ENCODE measurements at regions not wholly inside any gene's neighbourhood (a gene's known extent, or its start where the extent isn't known, plus 50 kb on each side); places are given as distances from the start of the nearest gene placed in this dataset.
A peak's percentile ranks its signal among the peaks of the same experiment; 100 is the strongest.
"Not testable (repeated sequence)": the region's sequence is repeated elsewhere in the genome, so short reads cannot be mapped to it uniquely, and the experiment has no call there.

DNA sequence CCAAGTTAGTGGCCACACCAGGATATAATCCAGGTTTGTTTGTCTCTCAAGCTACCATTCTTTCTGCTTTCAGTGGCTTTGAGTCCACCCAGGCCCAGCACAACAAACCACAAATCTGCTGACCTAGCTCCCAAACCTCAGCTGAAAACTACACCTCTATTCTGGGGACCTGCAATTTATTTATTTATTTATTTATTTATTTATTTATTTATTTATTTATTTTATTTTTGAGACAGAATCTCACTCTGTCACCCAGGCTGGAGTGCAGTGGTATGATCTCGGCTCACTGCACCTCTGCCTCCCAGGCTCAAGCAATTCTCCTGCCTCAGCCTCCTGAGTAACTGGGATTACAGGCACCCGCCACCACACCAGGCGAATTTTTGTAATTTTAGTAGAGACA, 229.9 kb upstream of the BTG1 start:
- H3K27ac ChIP-seq; H3K4me3 ChIP-seq; H3K9me3 ChIP-seq; H3K4me1 ChIP-seq; DNase-seq (ENCODE audit: low read depth in 1 of 2, low spot score in 1 of 2); FAIRE-seq; POLR2A ChIA-PET; ATAC-seq; CTCF ChIA-PET; H3K4me2 ChIP-seq: not testable (repeated sequence)
- TF ChIP-seq ZC3H11A (IDR thresholded peaks at IDR 0.05) = peak; percentile 83
- WGBS (ENCODE audit: missing lambda C conversion rate) = 69% methylated on average over 3 of the region's 3 CpGs

DNA sequence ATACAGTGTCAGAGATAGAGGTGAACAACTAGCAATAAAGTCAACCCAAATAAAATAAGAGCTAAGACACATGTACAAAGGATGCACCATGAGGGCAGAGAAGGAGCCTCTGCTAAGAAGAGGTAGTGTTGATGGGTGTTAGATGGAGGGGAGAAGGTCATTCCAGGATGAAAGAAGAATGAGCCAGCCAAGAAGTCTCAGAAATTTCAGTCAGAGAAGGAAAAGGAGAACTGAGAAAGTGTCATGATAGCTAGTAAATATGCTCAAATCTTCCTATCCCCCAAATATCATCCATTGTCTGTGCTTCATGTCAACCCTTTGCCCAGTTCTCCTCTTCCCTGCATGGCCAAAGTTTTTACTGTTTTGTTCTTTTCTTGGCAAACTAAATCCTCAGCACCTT, 225.2 kb upstream of the BTG1 start:
- no peak overlapping the region for H3K4me3 ChIP-seq
- ATAC-seq (no peak), DNase-seq (ENCODE audit: low read depth in 1 of 2, low spot score in 1 of 2) (no peak), FAIRE-seq (no peak)
- ChIA-PET CTCF (no interaction called here), POLR2A (interaction anchor here (1.6 kb wide), 1 partner anchor 225 kb away, joined by 4 read pairs; the partner anchor contains the start of gene BTG1)
- no peaks in the 10 kb centered on the region for H3K9me3 ChIP-seq
- no peak for TF ChIP-seq POLR2A (IDR thresholded peaks at IDR 0.05; ENCODE audit: low read length)
- TF ChIP-seq, protein P1, sequence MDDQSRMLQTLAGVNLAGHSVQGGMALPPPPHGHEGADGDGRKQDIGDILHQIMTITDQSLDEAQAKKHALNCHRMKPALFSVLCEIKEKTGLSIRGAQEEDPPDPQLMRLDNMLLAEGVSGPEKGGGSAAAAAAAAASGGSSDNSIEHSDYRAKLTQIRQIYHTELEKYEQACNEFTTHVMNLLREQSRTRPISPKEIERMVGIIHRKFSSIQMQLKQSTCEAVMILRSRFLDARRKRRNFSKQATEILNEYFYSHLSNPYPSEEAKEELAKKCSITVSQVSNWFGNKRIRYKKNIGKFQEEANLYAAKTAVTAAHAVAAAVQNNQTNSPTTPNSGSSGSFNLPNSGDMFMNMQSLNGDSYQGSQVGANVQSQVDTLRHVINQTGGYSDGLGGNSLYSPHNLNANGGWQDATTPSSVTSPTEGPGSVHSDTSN (IDR thresholded peaks at IDR 0.05) = no peak
- TF ChIP-seq FOXS1 (CRISPR knock-in tag; IDR thresholded peaks at IDR 0.05) = no peak
- TF ChIP-seq NFE2L2 (conservative IDR thresholded peaks at IDR 0.05; ENCODE audit: low read length) = no peak
- no peak for TF ChIP-seq FOSL2 (IDR thresholded peaks at IDR 0.05)
- TF ChIP-seq FOSL2 (CRISPR knock-in tag; IDR thresholded peaks at IDR 0.05) = no peak
- TF ChIP-seq, protein P2, sequence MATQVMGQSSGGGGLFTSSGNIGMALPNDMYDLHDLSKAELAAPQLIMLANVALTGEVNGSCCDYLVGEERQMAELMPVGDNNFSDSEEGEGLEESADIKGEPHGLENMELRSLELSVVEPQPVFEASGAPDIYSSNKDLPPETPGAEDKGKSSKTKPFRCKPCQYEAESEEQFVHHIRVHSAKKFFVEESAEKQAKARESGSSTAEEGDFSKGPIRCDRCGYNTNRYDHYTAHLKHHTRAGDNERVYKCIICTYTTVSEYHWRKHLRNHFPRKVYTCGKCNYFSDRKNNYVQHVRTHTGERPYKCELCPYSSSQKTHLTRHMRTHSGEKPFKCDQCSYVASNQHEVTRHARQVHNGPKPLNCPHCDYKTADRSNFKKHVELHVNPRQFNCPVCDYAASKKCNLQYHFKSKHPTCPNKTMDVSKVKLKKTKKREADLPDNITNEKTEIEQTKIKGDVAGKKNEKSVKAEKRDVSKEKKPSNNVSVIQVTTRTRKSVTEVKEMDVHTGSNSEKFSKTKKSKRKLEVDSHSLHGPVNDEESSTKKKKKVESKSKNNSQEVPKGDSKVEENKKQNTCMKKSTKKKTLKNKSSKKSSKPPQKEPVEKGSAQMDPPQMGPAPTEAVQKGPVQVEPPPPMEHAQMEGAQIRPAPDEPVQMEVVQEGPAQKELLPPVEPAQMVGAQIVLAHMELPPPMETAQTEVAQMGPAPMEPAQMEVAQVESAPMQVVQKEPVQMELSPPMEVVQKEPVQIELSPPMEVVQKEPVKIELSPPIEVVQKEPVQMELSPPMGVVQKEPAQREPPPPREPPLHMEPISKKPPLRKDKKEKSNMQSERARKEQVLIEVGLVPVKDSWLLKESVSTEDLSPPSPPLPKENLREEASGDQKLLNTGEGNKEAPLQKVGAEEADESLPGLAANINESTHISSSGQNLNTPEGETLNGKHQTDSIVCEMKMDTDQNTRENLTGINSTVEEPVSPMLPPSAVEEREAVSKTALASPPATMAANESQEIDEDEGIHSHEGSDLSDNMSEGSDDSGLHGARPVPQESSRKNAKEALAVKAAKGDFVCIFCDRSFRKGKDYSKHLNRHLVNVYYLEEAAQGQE (IDR thresholded peaks at IDR 0.05) = no peak
- TF ChIP-seq, protein P3, sequence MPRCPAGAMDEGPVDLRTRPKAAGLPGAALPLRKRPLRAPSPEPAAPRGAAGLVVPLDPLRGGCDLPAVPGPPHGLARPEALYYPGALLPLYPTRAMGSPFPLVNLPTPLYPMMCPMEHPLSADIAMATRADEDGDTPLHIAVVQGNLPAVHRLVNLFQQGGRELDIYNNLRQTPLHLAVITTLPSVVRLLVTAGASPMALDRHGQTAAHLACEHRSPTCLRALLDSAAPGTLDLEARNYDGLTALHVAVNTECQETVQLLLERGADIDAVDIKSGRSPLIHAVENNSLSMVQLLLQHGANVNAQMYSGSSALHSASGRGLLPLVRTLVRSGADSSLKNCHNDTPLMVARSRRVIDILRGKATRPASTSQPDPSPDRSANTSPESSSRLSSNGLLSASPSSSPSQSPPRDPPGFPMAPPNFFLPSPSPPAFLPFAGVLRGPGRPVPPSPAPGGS (IDR thresholded peaks at IDR 0.05) = no peak
- no peak for TF ChIP-seq RAD21 (conservative IDR thresholded peaks at IDR 0.05 in 1 of 2, IDR thresholded peaks at IDR 0.05 in 1 of 2)
- no peak for TF ChIP-seq RARB (CRISPR knock-in tag; IDR thresholded peaks at IDR 0.05)
- no peak for TF ChIP-seq GATA3 (IDR thresholded peaks at IDR 0.05; ENCODE audit: borderline replicate concordance)
- H3K4me2 ChIP-seq = no peak overlapping the region
- H3K4me1 ChIP-seq = peaks cover 11% of the 10 kb centered on the region; the same call in 1 of the 3 replicates
- no peak overlapping the region for H3K27ac ChIP-seq

DNA sequence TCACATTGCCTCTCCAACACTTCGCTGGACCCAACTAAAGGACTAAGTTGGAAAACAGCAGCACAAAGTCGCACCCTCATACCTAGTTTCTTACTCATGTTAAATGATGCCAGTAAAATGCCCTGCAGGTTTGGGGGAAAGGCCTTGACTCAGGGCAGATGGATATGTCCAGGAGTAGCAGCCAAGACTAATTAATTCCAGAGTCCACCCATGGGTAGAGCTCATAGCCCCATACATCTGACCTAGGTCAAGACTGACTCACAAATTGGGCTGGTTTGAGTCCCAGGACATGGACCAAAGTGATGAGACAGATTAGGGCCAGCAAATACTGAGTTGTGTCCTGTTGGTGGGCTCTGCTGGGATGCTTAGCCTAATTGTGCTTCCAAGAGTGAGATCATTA, 224.0 kb upstream of the BTG1 start:
- ChIA-PET POLR2A (interaction anchor here (1.6 kb wide), 1 partner anchor 224 kb away, joined by 4 read pairs; the partner anchor contains the start of gene BTG1), CTCF (interaction anchor here (0.6 to 0.7 kb wide), 3 partner anchors 34 to 737 kb away, joined by 3 to 4 read pairs (median 3); no protein-coding TSS in a partner anchor)
- no peaks in the 10 kb centered on the region for H3K9me3 ChIP-seq
- TF ChIP-seq GATA3 (IDR thresholded peaks at IDR 0.05; ENCODE audit: borderline replicate concordance) (0 out of 2 replicates have a peak, but pooled peaks have one; percentile 15), JUN (IDR thresholded peaks at IDR 0.05) (no peak)
- WGBS (ENCODE audit: missing lambda C conversion rate) = 30% methylated on average over 2 of the region's 2 CpGs
- DNase-seq (ENCODE audit: low read depth in 1 of 2, low spot score in 1 of 2) (peak in 1 of 2 experiments; percentile 36), FAIRE-seq (no peak), ATAC-seq (peak in 1 of 2 experiments; percentile 71; a peak in 4 of 6 replicates)
- H3K4me3 ChIP-seq = no peak overlapping the region
- 0 out of 3 replicates have a peak overlapping the region, but pooled peaks have one; percentile 4 for H3K4me2 ChIP-seq
- peaks cover 11% of the 10 kb centered on the region; the same call in 1 of the 3 replicates for H3K4me1 ChIP-seq
- H3K27ac ChIP-seq = 0 out of 6 replicates have a peak overlapping the region, but pooled peaks of 1 of the 2 experiments have one; percentile 6

DNA sequence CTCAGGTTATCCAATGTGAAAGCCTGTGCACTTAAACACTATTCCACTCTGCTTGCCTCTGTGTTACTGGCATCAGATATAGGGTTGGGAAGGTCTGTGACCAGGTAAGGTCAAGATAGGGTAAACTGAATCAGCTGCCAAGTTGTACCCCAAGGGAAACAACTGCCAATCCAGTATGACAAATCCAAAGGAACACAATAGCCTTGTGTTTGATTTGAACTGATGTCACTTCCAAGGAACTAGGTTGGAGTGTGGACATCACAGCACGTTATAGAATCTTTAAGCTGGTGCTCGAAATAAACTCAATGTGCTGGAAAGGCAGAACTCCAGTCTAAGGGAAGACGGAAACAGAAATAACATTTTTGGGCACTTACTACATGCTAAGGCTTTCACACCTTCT, 223.4 kb upstream of the BTG1 start:
- ChIA-PET CTCF (interaction anchor here (0.6 to 0.7 kb wide), 2 partner anchors 34 to 737 kb away, joined by 3 to 4 read pairs; no protein-coding TSS in a partner anchor), POLR2A (interaction anchor here (1.6 kb wide), 1 partner anchor 223 kb away, joined by 4 read pairs; the partner anchor contains the start of gene BTG1)
- no peak for ATAC-seq
- Histone ChIP-seq H3K27ac (no peak overlapping the region), H3K9me3 (no peaks in the 10 kb centered on the region), H3K4me2 (no peak overlapping the region), H3K4me1 (peaks cover 11% of the 10 kb centered on the region; the same call in 1 of the 3 replicates), H3K4me3 (no peak overlapping the region)
- TF ChIP-seq CBX2 (IDR thresholded peaks at IDR 0.05; ENCODE audit: borderline replicate concordance, low read depth) = no peak
- TF ChIP-seq JUNB (IDR thresholded peaks at IDR 0.05) = no peak
- TF ChIP-seq HEYL (CRISPR knock-in tag; IDR thresholded peaks at IDR 0.05) = no peak
- TF ChIP-seq, protein P4, sequence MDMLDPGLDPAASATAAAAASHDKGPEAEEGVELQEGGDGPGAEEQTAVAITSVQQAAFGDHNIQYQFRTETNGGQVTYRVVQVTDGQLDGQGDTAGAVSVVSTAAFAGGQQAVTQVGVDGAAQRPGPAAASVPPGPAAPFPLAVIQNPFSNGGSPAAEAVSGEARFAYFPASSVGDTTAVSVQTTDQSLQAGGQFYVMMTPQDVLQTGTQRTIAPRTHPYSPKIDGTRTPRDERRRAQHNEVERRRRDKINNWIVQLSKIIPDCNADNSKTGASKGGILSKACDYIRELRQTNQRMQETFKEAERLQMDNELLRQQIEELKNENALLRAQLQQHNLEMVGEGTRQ (IDR thresholded peaks at IDR 0.05) = no peak
- no peak for TF ChIP-seq RFX5 (IDR thresholded peaks at IDR 0.05)
- no peak for TF ChIP-seq JUN (IDR thresholded peaks at IDR 0.05)
- TF ChIP-seq ESRRA (IDR thresholded peaks at IDR 0.05; ENCODE audit: borderline replicate concordance, low read length) = no peak
- no peak for TF ChIP-seq EP300 (IDR thresholded peaks at IDR 0.05)
- TF ChIP-seq ZSCAN20 (CRISPR knock-in tag; IDR thresholded peaks at IDR 0.05) = no peak
- TF ChIP-seq, protein P5, sequence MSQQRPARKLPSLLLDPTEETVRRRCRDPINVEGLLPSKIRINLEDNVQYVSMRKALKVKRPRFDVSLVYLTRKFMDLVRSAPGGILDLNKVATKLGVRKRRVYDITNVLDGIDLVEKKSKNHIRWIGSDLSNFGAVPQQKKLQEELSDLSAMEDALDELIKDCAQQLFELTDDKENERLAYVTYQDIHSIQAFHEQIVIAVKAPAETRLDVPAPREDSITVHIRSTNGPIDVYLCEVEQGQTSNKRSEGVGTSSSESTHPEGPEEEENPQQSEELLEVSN (IDR thresholded peaks at IDR 0.05; ENCODE audit: borderline replicate concordance, low read depth) = no peak
- no peak for TF ChIP-seq KDM5A (IDR thresholded peaks at IDR 0.05)
- TF ChIP-seq TFCP2L1 (CRISPR knock-in tag; IDR thresholded peaks at IDR 0.05) = no peak
- TF ChIP-seq GATA3 (IDR thresholded peaks at IDR 0.05; ENCODE audit: borderline replicate concordance) = no peak
- TF ChIP-seq SMC3 (IDR thresholded peaks at IDR 0.05) = no peak
- no peak for FAIRE-seq
- WGBS (ENCODE audit: missing lambda C conversion rate) = 55% methylated on average over 3 of the region's 3 CpGs
- no peak for DNase-seq (ENCODE audit: low read depth in 1 of 2, low spot score in 1 of 2)

Data from A549 (cell line).